Mesendoderm (in vitro differentiated cells): ENCODE measurements at regions not wholly inside any gene's neighbourhood (a gene's known extent, or its start where the extent isn't known, plus 50 kb on each side); places are given as distances from the start of the nearest gene placed in this dataset.
"Not testable (repeated sequence)": the region's sequence is repeated elsewhere in the genome, so short reads cannot be mapped to it uniquely, and the experiment has no call there.

ENCODE experiments used
- DNase-seq: peaks from one replicate; pipeline ENCODE4 v3.0.0; 2013
- H2AK5ac ChIP-seq: 2 replicates; pipeline ENCODE4 v1.6.1; 2013; ENCODE audit warnings: low read length, inconsistent platforms
- H2BK120ac ChIP-seq: 2 replicates; pipeline ENCODE4 v1.6.1; 2013; ENCODE audit warnings: low read depth, mild to moderate bottlenecking, low read length, moderate library complexity, mixed read lengths
- H2BK15ac ChIP-seq: replicated peaks from 2 replicates; pipeline ENCODE4 v1.6.1; 2013; ENCODE audit warnings: low read depth, mild to moderate bottlenecking, moderate library complexity
- H2BK5ac ChIP-seq: 2 replicates; pipeline ENCODE4 v1.6.1; 2013; ENCODE audit warnings: low read length, inconsistent platforms
- H3K18ac ChIP-seq: 2 replicates; pipeline ENCODE4 v1.6.1; 2013; ENCODE audit warnings: mild to moderate bottlenecking, low read length, mixed read lengths
- H3K23ac ChIP-seq: one replicate; pipeline ENCODE4 v1.6.1; 2013; ENCODE audit warnings: low read length
- H3K27ac ChIP-seq: 2 replicates; pipeline ENCODE4 v1.5.1; 2013; ENCODE audit warnings: low read depth, mild to moderate bottlenecking, inconsistent platforms, low read length, moderate library complexity
- H3K27me3 ChIP-seq: 2 replicates; pipeline ENCODE4 v1.6.1; 2013; ENCODE audit warnings: low read length, control low read depth, mild to moderate bottlenecking, inconsistent platforms; ENCODE audit not compliant: insufficient read depth, poor library complexity
- H3K36me3 ChIP-seq: 2 replicates; pipeline ENCODE4 v1.6.1; 2013; ENCODE audit warnings: low read length, inconsistent platforms; ENCODE audit not compliant: control insufficient read depth, insufficient read depth
- H3K4ac ChIP-seq: one replicate; pipeline ENCODE4 v1.6.1; 2013; ENCODE audit warnings: low read depth, mild to moderate bottlenecking, low read length, moderate library complexity
- H3K4me1 ChIP-seq: 2 replicates; pipeline ENCODE4 v1.6.1; 2013; ENCODE audit warnings: low read depth, low read length, inconsistent platforms; ENCODE audit not compliant: control insufficient read depth
- H3K4me2 ChIP-seq: 2 replicates; pipeline ENCODE4 v1.6.1; 2013; ENCODE audit warnings: low read length
- H3K4me3 ChIP-seq: 2 replicates; pipeline ENCODE4 v1.5.1; 2013; ENCODE audit warnings: mild to moderate bottlenecking, low read length
- H3K56ac ChIP-seq: one replicate; pipeline ENCODE4 v1.6.1; 2013; ENCODE audit warnings: low read length
- H3K79me1 ChIP-seq: 2 replicates; pipeline ENCODE4 v1.6.1; 2013; ENCODE audit warnings: low read length, inconsistent platforms
- H3K79me2 ChIP-seq: 2 replicates; pipeline ENCODE4 v1.6.1; 2013; ENCODE audit warnings: mild to moderate bottlenecking, low read length; ENCODE audit not compliant: control insufficient read depth, insufficient read depth
- H3K9ac ChIP-seq: 2 replicates; pipeline ENCODE4 v1.6.1; 2013; ENCODE audit warnings: low read length, inconsistent platforms
- H4K5ac ChIP-seq: one replicate; pipeline ENCODE4 v1.6.1; 2013; ENCODE audit warnings: low read length
- H4K8ac ChIP-seq: one replicate; pipeline ENCODE4 v1.6.1; 2013; ENCODE audit warnings: low read depth, mild to moderate bottlenecking, control low read depth, low read length, moderate library complexity
- WGBS: extraction: QIAGEN DNeasy Blood & Tissue Kit; methylation state at CpG from one replicate; pipeline ENCODE4 v1.1.7; 2013; ENCODE audit warnings: low lambda C conversion rate, missing lambda C conversion rate; ENCODE audit not compliant: insufficient coverage; ENCODE audit errors: extremely low coverage; 5-methylcytosine and 5-hydroxymethylcytosine counted together

DNA sequence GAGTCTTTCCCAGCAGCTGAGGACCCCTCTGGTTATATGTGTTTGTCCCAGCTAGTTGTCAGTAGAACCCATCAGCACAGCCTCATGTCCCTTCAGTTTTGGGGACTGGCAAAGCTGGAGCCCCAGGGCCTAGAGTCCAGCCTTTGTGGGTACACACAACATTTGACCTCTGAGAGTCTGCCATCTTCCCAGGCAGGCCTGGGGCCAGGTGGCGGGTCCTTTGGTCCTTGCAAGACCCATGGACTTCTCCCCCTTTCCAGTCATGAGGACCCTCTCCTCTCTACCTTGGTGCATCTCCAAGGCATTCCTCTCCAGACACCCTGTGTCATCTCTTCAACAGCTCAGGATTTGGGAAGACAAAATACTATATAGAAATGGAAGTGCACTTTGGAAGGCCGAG lies 198.4 kb downstream of the ZNF37A start:
- DNase-seq, H3K79me2 ChIP-seq, H3K4me1 ChIP-seq, H3K4me3 ChIP-seq, H3K23ac ChIP-seq, H2BK15ac ChIP-seq, H3K79me1 ChIP-seq, H3K9ac ChIP-seq, H4K8ac ChIP-seq, H4K5ac ChIP-seq, H3K27ac ChIP-seq, H3K56ac ChIP-seq, H3K36me3 ChIP-seq, H3K4ac ChIP-seq, H3K18ac ChIP-seq, H3K27me3 ChIP-seq, H3K4me2 ChIP-seq, H2AK5ac ChIP-seq, H2BK120ac ChIP-seq, H2BK5ac ChIP-seq: not testable (repeated sequence)
- WGBS, result no CpG with 5 or more reads among the region's 2 CpGs

DNA sequence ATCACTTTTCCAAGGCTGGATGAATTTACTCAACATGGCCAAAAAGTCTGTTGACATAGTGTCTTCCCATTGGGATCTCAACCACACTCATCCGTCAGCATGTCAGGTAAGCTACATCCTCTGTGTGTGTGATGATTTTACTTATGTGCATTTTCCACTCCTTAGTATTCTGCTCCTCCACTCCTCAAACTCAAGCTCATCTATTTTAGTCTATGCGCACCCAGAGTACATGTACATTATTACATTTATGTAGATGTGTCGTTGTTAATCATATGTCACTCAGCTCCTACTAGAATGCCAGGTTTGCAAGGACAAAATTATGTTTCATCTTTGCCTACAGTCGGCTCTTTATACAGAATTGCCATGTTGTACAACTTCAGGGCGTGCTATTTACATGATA lies 216.0 kb downstream of the ZNF37A start:
- H3K4me1 ChIP-seq, H2AK5ac ChIP-seq, H3K27me3 ChIP-seq, H3K56ac ChIP-seq, H3K18ac ChIP-seq, H3K4me3 ChIP-seq, H3K79me1 ChIP-seq, H4K8ac ChIP-seq, H2BK120ac ChIP-seq, H2BK15ac ChIP-seq, H2BK5ac ChIP-seq, H3K79me2 ChIP-seq, H3K36me3 ChIP-seq, H3K23ac ChIP-seq, H4K5ac ChIP-seq, H3K4me2 ChIP-seq, H3K27ac ChIP-seq, H3K9ac ChIP-seq, DNase-seq, H3K4ac ChIP-seq: not testable (repeated sequence)
- no CpG with 5 or more reads among the region's 5 CpGs for WGBS

DNA sequence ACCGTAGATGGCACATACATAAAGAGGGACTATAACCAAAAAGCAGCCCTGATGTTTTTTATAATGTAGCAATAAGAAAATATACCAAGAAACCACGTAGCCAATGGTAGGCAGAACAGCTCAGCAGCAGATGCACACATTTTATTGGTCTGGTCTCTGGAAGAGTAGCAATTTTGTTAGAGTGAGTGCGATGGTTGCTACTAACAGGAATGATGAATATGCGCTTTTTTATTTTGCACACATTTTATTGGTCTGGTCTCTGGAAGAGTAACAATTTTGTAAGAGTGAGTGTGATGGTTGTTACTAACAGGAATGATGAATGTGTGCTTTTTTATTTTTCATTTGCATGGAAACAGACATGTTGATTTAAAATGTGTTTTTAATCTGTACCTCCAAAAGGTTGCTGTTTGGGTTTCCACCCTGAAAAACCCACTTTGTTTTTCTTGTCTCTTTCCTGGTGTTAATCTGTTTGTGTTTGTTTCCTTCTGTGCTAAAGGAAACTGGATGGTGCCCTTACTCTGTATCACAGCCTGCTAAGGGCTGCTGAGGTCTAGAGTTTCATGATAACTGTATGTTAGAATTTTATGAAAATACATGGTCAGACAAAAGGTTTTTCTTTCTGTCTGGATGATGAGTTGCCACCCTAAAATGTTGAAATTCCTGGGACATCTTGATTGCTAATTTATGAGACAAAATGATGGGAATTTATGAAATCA lies 221.1 kb downstream of the ZNF37A start:
- H4K5ac ChIP-seq, H2BK15ac ChIP-seq, H3K79me2 ChIP-seq, H3K4ac ChIP-seq, H2BK5ac ChIP-seq, H3K36me3 ChIP-seq, H4K8ac ChIP-seq, H3K4me2 ChIP-seq, H3K4me1 ChIP-seq, H3K27ac ChIP-seq, H3K9ac ChIP-seq, H2AK5ac ChIP-seq, DNase-seq, H3K56ac ChIP-seq, H3K23ac ChIP-seq, H3K27me3 ChIP-seq, H3K79me1 ChIP-seq, H3K18ac ChIP-seq, H3K4me3 ChIP-seq, H2BK120ac ChIP-seq: not testable (repeated sequence)
- no CpG with 5 or more reads among the region's 4 CpGs for WGBS

DNA sequence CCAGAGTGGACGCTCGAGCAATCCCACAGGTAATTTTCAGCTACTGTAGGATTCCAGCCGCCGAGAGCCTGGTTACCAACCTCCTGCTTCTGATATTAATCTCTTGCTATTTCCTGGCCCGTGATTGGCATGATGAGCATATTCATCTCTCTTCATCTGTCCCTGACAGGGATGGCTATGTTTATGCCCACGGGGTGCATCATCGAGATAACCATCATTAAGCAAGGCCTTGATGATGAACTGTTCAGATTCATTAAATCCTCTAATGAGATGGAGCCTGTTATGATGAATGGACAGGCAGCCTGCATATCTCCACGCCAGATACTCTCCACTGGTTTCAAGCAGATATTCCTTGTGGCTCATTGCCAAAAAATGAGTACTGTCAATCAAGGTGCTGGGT lies 227.3 kb downstream of the ZNF37A start:
- not testable (repeated sequence) for H3K79me1 ChIP-seq, H2BK120ac ChIP-seq, H3K36me3 ChIP-seq, H3K9ac ChIP-seq, H2AK5ac ChIP-seq, H4K5ac ChIP-seq, H3K18ac ChIP-seq, H3K27me3 ChIP-seq, DNase-seq, H3K27ac ChIP-seq, H2BK5ac ChIP-seq, H3K4me2 ChIP-seq, H2BK15ac ChIP-seq, H4K8ac ChIP-seq, H3K4ac ChIP-seq, H3K23ac ChIP-seq, H3K56ac ChIP-seq, H3K4me3 ChIP-seq, H3K79me2 ChIP-seq, H3K4me1 ChIP-seq
- WGBS, result no CpG with 5 or more reads among the region's 8 CpGs

DNA sequence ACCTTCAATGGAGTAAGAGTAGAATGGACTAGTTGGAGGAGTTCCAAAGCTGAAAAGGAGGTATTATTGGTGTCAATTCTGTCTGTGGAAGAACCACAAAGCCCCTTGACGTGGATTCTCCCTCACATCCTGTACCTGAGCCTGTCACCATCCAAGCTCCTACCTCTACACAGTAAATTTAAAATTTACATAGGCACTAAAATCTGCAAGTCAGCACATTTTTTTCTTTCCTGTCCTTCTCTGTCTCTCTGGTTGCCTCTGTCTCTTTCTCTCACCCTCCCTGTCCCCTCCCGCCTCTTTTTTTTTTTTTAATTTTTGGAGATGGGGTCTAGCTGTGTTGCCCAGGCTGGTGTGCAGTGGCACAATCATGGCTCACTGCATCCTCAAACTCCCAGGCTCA lies 236.2 kb downstream of the ZNF37A start:
- not testable (repeated sequence) for H4K8ac ChIP-seq, H3K23ac ChIP-seq
- no CpG with 5 or more reads among the region's 2 CpGs for WGBS

DNA sequence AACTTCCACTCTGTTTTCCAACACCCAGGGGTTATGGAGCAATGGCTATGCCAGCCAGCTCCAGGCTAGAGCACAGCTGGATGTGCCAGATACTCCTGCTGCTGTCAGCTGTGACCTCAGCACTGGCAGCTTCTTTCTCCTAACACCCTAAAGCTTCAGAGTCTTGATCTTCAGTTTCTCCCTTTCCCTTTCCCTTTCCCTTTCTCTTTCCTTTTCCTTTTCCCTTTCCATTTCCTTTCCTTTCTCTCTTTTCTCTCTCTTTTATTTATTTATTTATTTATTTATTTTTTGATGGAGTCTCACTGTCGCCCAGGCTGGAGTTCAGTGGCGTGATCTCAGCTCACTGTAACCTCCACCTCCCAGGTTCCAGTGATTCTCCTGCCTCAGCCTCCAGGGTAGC lies 237.0 kb downstream of the ZNF37A start:
- not testable (repeated sequence) for H2BK15ac ChIP-seq, H3K4ac ChIP-seq, H3K4me3 ChIP-seq, H3K27me3 ChIP-seq, DNase-seq, H3K36me3 ChIP-seq, H3K18ac ChIP-seq, H3K4me1 ChIP-seq, H4K5ac ChIP-seq, H3K4me2 ChIP-seq, H3K23ac ChIP-seq, H4K8ac ChIP-seq, H3K56ac ChIP-seq, H2AK5ac ChIP-seq, H2BK120ac ChIP-seq, H3K79me1 ChIP-seq, H3K79me2 ChIP-seq, H2BK5ac ChIP-seq, H3K27ac ChIP-seq, H3K9ac ChIP-seq
- WGBS, result no CpG with 5 or more reads among the region's 2 CpGs

More for the DNA sequence above, 236.2 kb downstream of the ZNF37A start:
- DNase-seq, H2AK5ac ChIP-seq, H3K18ac ChIP-seq, H3K36me3 ChIP-seq, H4K5ac ChIP-seq, H3K4me3 ChIP-seq, H3K4me2 ChIP-seq, H2BK15ac ChIP-seq, H3K79me2 ChIP-seq, H3K27me3 ChIP-seq, H3K9ac ChIP-seq, H3K79me1 ChIP-seq, H2BK5ac ChIP-seq, H3K4me1 ChIP-seq, H2BK120ac ChIP-seq, H3K27ac ChIP-seq, H3K56ac ChIP-seq, H3K4ac ChIP-seq: not testable (repeated sequence)
